H1 (cell line): ENCODE measurements at regions not wholly inside any gene's neighbourhood (a gene's known extent, or its start where the extent isn't known, plus 50 kb on each side); places are given as distances from the start of the nearest gene placed in this dataset.

Experiments
- CTCF ChIA-PET: fragments of 300-600 bp; sonication (Branson Sonifier 250); formaldehyde crosslinking; loops from one replicate; lab custom pipeline; 2021; ENCODE audit not compliant: partially characterized antibody; lab: Charles Lee
- POLR2A ChIA-PET: fragments of 300-600 bp; sonication (Branson Sonifier 250); formaldehyde crosslinking; loops from one replicate; lab custom pipeline; 2021; ENCODE audit warnings: inconsistent platforms; ENCODE audit not compliant: partially characterized antibody; lab: Charles Lee
- DNase-seq, 2 experiments: peaks; one replicate each; pipeline versions ENCODE4 v3.0.0 to v3.0.0-alpha.2; 2010 to 2022; ENCODE audit warnings: low spot score in 2 of 2, low read depth in 1 of 2, mixed read lengths in 1 of 2
- FAIRE-seq: peaks from 2 replicates; lab custom pipeline; 2011; peaks lifted over from hg19 to GRCh38; lab: Jason Lieb, UNC
- H2AFZ ChIP-seq: 2 replicates; pipeline ENCODE4 v1.8.1; 2012; ENCODE audit warnings: low read length, inconsistent platforms
- H2AK5ac ChIP-seq: 2 replicates; pipeline ENCODE4 v1.6.1; 2013; ENCODE audit warnings: low read depth, low read length
- H2BK120ac ChIP-seq: replicated peaks from 2 replicates; pipeline ENCODE3; 2013; ENCODE audit warnings: low read depth, low read length, inconsistent platforms
- H2BK12ac ChIP-seq: 2 replicates; pipeline ENCODE4 v1.6.1; 2013; ENCODE audit warnings: low read depth, low read length
- H2BK15ac ChIP-seq: 2 replicates; pipeline ENCODE4 v1.6.1; 2013; ENCODE audit warnings: low read length
- H2BK20ac ChIP-seq: 2 replicates; pipeline ENCODE4 v1.6.1; 2013; ENCODE audit warnings: low read length
- H2BK5ac ChIP-seq: 2 replicates; pipeline ENCODE4 v1.6.1; 2013; ENCODE audit warnings: low read depth, low read length
- H3K14ac ChIP-seq: 2 replicates; pipeline ENCODE4 v1.6.1; 2013; ENCODE audit warnings: inconsistent platforms; ENCODE audit not compliant: insufficient read length
- H3K18ac ChIP-seq: 2 replicates; pipeline ENCODE4 v1.6.1; 2013; ENCODE audit warnings: low read length; ENCODE audit errors: extremely low read depth
- H3K23ac ChIP-seq: 2 replicates; pipeline ENCODE4 v1.6.1; 2013; ENCODE audit warnings: inconsistent platforms; ENCODE audit not compliant: insufficient read length
- H3K23me2 ChIP-seq: 2 replicates; pipeline ENCODE4 v1.6.1; 2013; ENCODE audit warnings: low read depth, low read length
- H3K27ac ChIP-seq: 2 replicates; pipeline ENCODE4 v1.6.1; 2011; ENCODE audit warnings: low read depth, low read length, inconsistent platforms
- H3K27me3 ChIP-seq, 4 experiments: replicated peaks in 1 of 4; 1 replicate in 1 of 4; 2 replicates in 3 of 4; pipeline versions ENCODE4 v1.6.1 to v1.8.1; 2011 to 2013; ENCODE audit warnings: low read length in 3 of 4, mild to moderate bottlenecking in 3 of 4, inconsistent platforms in 2 of 4, mixed read lengths in 2 of 4, moderate library complexity in 1 of 4; ENCODE audit not compliant: control insufficient read depth in 3 of 4, insufficient read depth in 3 of 4; ENCODE audit errors: extremely low read depth in 1 of 4
- H3K36me3 ChIP-seq, 4 experiments: 2 replicates each; pipeline versions ENCODE4 v1.6.1 to v1.8.1; 2011 to 2013; ENCODE audit warnings: mild to moderate bottlenecking in 4 of 4, low read length in 3 of 4, moderate library complexity in 2 of 4, control low read depth in 1 of 4, inconsistent platforms in 1 of 4; ENCODE audit not compliant: insufficient read depth in 4 of 4, control insufficient read depth in 2 of 4
- H3K4ac ChIP-seq: replicated peaks from 2 replicates; pipeline ENCODE3; 2013; ENCODE audit warnings: low read length, low read depth, mixed read lengths, inconsistent platforms; ENCODE audit not compliant: insufficient read length
- H3K4me1 ChIP-seq, 4 experiments: replicated peaks in 1 of 4; 1 replicate in 1 of 4; 2 replicates in 3 of 4; pipeline versions ENCODE4 v1.6.1 to v1.8.1; 2011 to 2013; ENCODE audit warnings: low read length in 3 of 4, inconsistent platforms in 2 of 4, mixed read lengths in 1 of 4; ENCODE audit not compliant: insufficient read depth in 4 of 4, control insufficient read depth in 3 of 4
- H3K4me2 ChIP-seq, 2 experiments: 2 replicates each; pipeline versions ENCODE4 v1.6.1 to v1.8.1; 2011 to 2013; ENCODE audit warnings: low read depth in 2 of 2, low read length in 2 of 2, control low read depth in 1 of 2, inconsistent platforms in 1 of 2, mild to moderate bottlenecking in 1 of 2; ENCODE audit not compliant: insufficient read depth in 1 of 2
- H3K4me3 ChIP-seq, 4 experiments: fragments of 200-600, 300-600 bp in 1 of 4; sonication (generic), shearing (Covaris generic), sonication (Bioruptor Twin) in 1 of 4; 2 replicates each; pipeline versions ENCODE4 v1.5.1 to v1.8.1; 2011 to 2016; ENCODE audit warnings: low read length in 4 of 4, low read depth in 3 of 4, control low read depth in 2 of 4, inconsistent platforms in 2 of 4, mild to moderate bottlenecking in 2 of 4, mixed read lengths in 1 of 4, moderate library complexity in 1 of 4; ENCODE audit not compliant: insufficient read depth in 2 of 4; ENCODE audit errors: extremely low read depth in 1 of 4
- H3K56ac ChIP-seq: replicated peaks from 2 replicates; pipeline ENCODE3; 2013; ENCODE audit warnings: low read depth, mild to moderate bottlenecking, mixed read lengths, low read length, inconsistent platforms; ENCODE audit not compliant: insufficient read length
- H3K79me1 ChIP-seq: 2 replicates; pipeline ENCODE4 v1.6.1; 2013; ENCODE audit warnings: low read depth, low read length, control low read depth
- H3K79me2 ChIP-seq, 2 experiments: 2 replicates each; pipeline versions ENCODE4 v1.6.1 to v1.8.1; 2012 to 2013; ENCODE audit warnings: low read length in 2 of 2, mild to moderate bottlenecking in 2 of 2, inconsistent platforms in 1 of 2; ENCODE audit not compliant: insufficient read depth in 2 of 2, control insufficient read depth in 1 of 2
- H3K9ac ChIP-seq, 4 experiments: replicated peaks in 1 of 4; 1 replicate in 1 of 4; 2 replicates in 3 of 4; pipeline versions ENCODE4 v1.6.1 to v1.8.1; 2011 to 2013; ENCODE audit warnings: low read depth in 3 of 4, low read length in 3 of 4, control low read depth in 2 of 4, mild to moderate bottlenecking in 2 of 4, moderate library complexity in 2 of 4, inconsistent platforms in 1 of 4; ENCODE audit errors: extremely low read depth in 1 of 4
- H3K9me3 ChIP-seq, 2 experiments: 2 replicates each; pipeline versions ENCODE4 v1.6.1 to v1.8.1; 2012 to 2013; ENCODE audit warnings: mild to moderate bottlenecking in 2 of 2, moderate library complexity in 2 of 2, control low read depth in 1 of 2, inconsistent platforms in 1 of 2, low read depth in 1 of 2, low read length in 1 of 2, mixed read lengths in 1 of 2; ENCODE audit not compliant: insufficient read depth in 2 of 2
- H4K20me1 ChIP-seq, 2 experiments: replicated peaks in 1 of 2; 2 replicates each; pipeline versions ENCODE3 to v1.8.1; 2011 to 2013; ENCODE audit warnings: inconsistent platforms in 2 of 2, low read length in 2 of 2, mild to moderate bottlenecking in 1 of 2; ENCODE audit not compliant: insufficient read depth in 2 of 2, control insufficient read depth in 1 of 2
- H4K5ac ChIP-seq: 2 replicates; pipeline ENCODE4 v1.6.1; 2013; ENCODE audit warnings: low read length, low read depth, mixed read lengths, inconsistent platforms; ENCODE audit not compliant: insufficient read length
- H4K8ac ChIP-seq: 2 replicates; pipeline ENCODE4 v1.8.0; 2013; ENCODE audit warnings: mild to moderate bottlenecking, moderate library complexity, low read length, inconsistent platforms; ENCODE audit not compliant: insufficient read depth; ENCODE audit errors: extremely low read depth
- H4K91ac ChIP-seq: replicated peaks from 2 replicates; pipeline ENCODE3; 2013; ENCODE audit warnings: low read length, mixed read lengths, inconsistent platforms; ENCODE audit not compliant: insufficient read length
- ASH2L ChIP-seq: fragments of 200-600, 300-600 bp; sonication (generic); IDR thresholded peaks from one replicate; pipeline ENCODE4 v1.7.1; 2017; ENCODE audit warnings: low read length
- CHD1 ChIP-seq: IDR thresholded peaks from 2 replicates; pipeline ENCODE4 v1.6.1; 2012; ENCODE audit warnings: low read depth, low read length, improper control_type of control experiment
- CREB1 ChIP-seq: IDR thresholded peaks from 2 replicates; pipeline ENCODE4 v1.6.1; 2012; ENCODE audit warnings: inconsistent platforms
- EP300 ChIP-seq, 2 experiments: IDR thresholded peaks; 1 replicate in 1 of 2; 2 replicates in 1 of 2; pipeline ENCODE4 v1.6.1; 2011 to 2012; ENCODE audit warnings: low read depth in 2 of 2, low read length in 2 of 2, mild to moderate bottlenecking in 2 of 2, borderline replicate concordance in 1 of 2, inconsistent platforms in 1 of 2, moderate library complexity in 1 of 2
- GTF2F1 ChIP-seq: IDR thresholded peaks from 2 replicates; pipeline ENCODE4 v1.6.1; 2012; ENCODE audit warnings: low read depth, low read length, improper control_type of control experiment, borderline replicate concordance
- KDM1A ChIP-seq: fragments of 200-600, 300-600 bp; sonication (generic); IDR thresholded peaks from 2 replicates; pipeline ENCODE4 v1.7.1; 2016; ENCODE audit warnings: mild to moderate bottlenecking, low read length, borderline replicate concordance
- KDM4A ChIP-seq: IDR thresholded peaks from one replicate; pipeline ENCODE4 v1.7.1; 2012; ENCODE audit warnings: low read depth, mild to moderate bottlenecking, moderate library complexity, low read length, inconsistent platforms; ENCODE audit not compliant: severe bottlenecking
- RAD21 ChIP-seq, 2 experiments: IDR thresholded peaks in 1 of 2; conservative IDR thresholded peaks in 1 of 2; 2 replicates each; pipeline ENCODE4 v1.6.1; 2011; ENCODE audit warnings: low read depth in 2 of 2, low read length in 2 of 2, improper control_type of control experiment in 1 of 2, inconsistent platforms in 1 of 2, mild to moderate bottlenecking in 1 of 2, moderate library complexity in 1 of 2
- RXRA ChIP-seq: IDR thresholded peaks from 2 replicates; pipeline ENCODE4 v1.6.1; 2011; ENCODE audit warnings: low read depth, mild to moderate bottlenecking, low read length, moderate library complexity; ENCODE audit not compliant: insufficient read depth
- SIRT6 ChIP-seq: IDR thresholded peaks from one replicate; pipeline ENCODE4 v1.7.1; 2012; ENCODE audit warnings: low read length, inconsistent platforms
- TBP ChIP-seq: IDR thresholded peaks from 2 replicates; pipeline ENCODE4 v1.6.1; 2011; ENCODE audit warnings: low read depth, low read length, improper control_type of control experiment
- YY1 ChIP-seq: IDR thresholded peaks from 2 replicates; pipeline ENCODE4 v1.6.1; 2011; ENCODE audit warnings: low read depth, mild to moderate bottlenecking, low read length
- ZNF274 ChIP-seq: IDR thresholded peaks from 2 replicates; pipeline ENCODE4 v1.7.0; 2012; ENCODE audit warnings: low read length, borderline replicate concordance; ENCODE audit errors: extremely low read depth
- WGBS, 2 experiments: shearing (Covaris generic) in 1 of 2; methylation state at CpG; one replicate each; pipeline versions ENCODE4 v1.1.6 to v1.1.7; 2013 to 2015; ENCODE audit warnings: low lambda C conversion rate in 2 of 2, mixed read lengths in 2 of 2, inconsistent platforms in 1 of 2, low coverage in 1 of 2, missing lambda C conversion rate in 1 of 2; ENCODE audit not compliant: insufficient replicate concordance in 2 of 2, insufficient coverage in 1 of 2, insufficient read length in 1 of 2; ENCODE audit errors: extremely low coverage in 1 of 2, missing lambda C conversion rate in 1 of 2; 5-methylcytosine and 5-hydroxymethylcytosine counted together

- peaks cover 0 to 3% (median 0%) of the 10 kb centered on the region in 4 experiments; a peak in 1 of 7 replicates for H3K4me1 ChIP-seq
- no peak overlapping the region for H2BK5ac ChIP-seq
- no peaks in the 10 kb centered on the region for H4K20me1 ChIP-seq
- no peak overlapping the region for H4K91ac ChIP-seq
- H3K79me1 ChIP-seq = no peaks in the 10 kb centered on the region
- ChIA-PET CTCF (interaction anchor here (0.5 kb wide), 1 partner anchor 634 kb away, joined by 3 read pairs; no protein-coding TSS in a partner anchor), POLR2A (no interaction called here)
- H2BK120ac ChIP-seq = no peak overlapping the region
- no peak overlapping the region for H3K23ac ChIP-seq
- no peak overlapping the region for H3K14ac ChIP-seq
- H3K79me2 ChIP-seq = no peaks in the 10 kb centered on the region
- H2BK15ac ChIP-seq = no peak overlapping the region
- 79% methylated on average over 2 of the region's 2 CpGs; no CpG with 5 or more reads in 1 of the 2 experiments for WGBS, 2 experiments
- H3K27me3 ChIP-seq = no peaks in the 10 kb centered on the region
- no peak overlapping the region for H3K18ac ChIP-seq
- H3K9me3 ChIP-seq = 0 out of 4 replicates have a peak, but pooled peaks cover 0 to 4% of the 10 kb centered on the region in 2 experiments
- no peak overlapping the region for H3K27ac ChIP-seq
- H3K56ac ChIP-seq = no peak overlapping the region
- H3K4me2 ChIP-seq = no peak overlapping the region
- no peak overlapping the region for H4K5ac ChIP-seq
- FAIRE-seq = no peak
- H4K8ac ChIP-seq = no peak overlapping the region
- no peak overlapping the region for H2BK20ac ChIP-seq
- H3K4me3 ChIP-seq = no peak overlapping the region
- no peak overlapping the region for H3K9ac ChIP-seq
- no peaks in the 10 kb centered on the region for H3K36me3 ChIP-seq
- H2AK5ac ChIP-seq = no peak overlapping the region
- H2AFZ ChIP-seq = no peak overlapping the region
- H3K4ac ChIP-seq = no peak overlapping the region
- H2BK12ac ChIP-seq = no peak overlapping the region
- no peak for DNase-seq
- H3K23me2 ChIP-seq = no peaks in the 10 kb centered on the region; the same call in 1 of the 2 replicates
- TF ChIP-seq TBP (no peak), CHD1 (no peak), RAD21 (IDR thresholded peaks at IDR 0.05 in 1 of 2, conservative IDR thresholded peaks at IDR 0.05 in 1 of 2; ENCODE audit: low read depth in 2 of 2, low read length in 2 of 2) (no peak), CREB1 (no peak), SIRT6 (no peak), YY1 (no peak), EP300 (IDR thresholded peaks at IDR 0.05; ENCODE audit: borderline replicate concordance in 1 of 2, low read depth in 2 of 2, low read length in 2 of 2) (no peak), ASH2L (no peak), GTF2F1 (no peak), ZNF274 (no peak), KDM1A (no peak), RXRA (no peak), KDM4A (no peak)
Observed at GRCh38 chr11:23127706-23128105, 267.4 kb upstream of the CCDC179 start.
